GM10847 (cell line): ENCODE measurements at regions not wholly inside any gene's neighbourhood (a gene's known extent, or its start where the extent isn't known, plus 50 kb on each side); places are given as distances from the start of the nearest gene placed in this dataset.

ENCODE experiments used
- POLR2A ChIP-seq: IDR thresholded peaks from 2 replicates; pipeline ENCODE4 v1.6.1; 2011; ENCODE audit not compliant: insufficient read length; ENCODE audit errors: extremely low read depth

- no peak for TF ChIP-seq POLR2A
Measured at GRCh38 chr14:106209755-106210154, 683.4 kb downstream of the TMEM121 start.

DNA sequence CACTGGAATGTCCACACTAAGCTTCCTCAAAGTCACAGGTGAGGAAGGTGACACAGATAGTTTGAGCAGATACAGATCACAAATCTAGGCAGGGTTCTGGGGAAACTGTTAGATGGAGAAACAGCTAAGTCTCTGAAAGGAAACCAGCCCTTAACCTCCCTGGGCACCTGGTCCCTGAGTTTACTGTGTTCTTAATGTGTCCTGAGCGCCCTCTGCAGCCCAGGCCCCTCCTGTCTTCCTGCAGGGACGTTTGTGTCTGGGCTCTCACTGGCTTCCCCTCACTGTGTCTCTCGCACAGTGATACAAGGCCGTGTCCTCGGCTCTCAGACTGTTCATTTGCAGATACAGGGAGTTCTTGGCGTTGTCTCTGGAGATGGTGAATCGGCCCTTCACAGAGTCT is 684.3 kb downstream of the TMEM121 start:
- TF ChIP-seq POLR2A: no peak

DNA sequence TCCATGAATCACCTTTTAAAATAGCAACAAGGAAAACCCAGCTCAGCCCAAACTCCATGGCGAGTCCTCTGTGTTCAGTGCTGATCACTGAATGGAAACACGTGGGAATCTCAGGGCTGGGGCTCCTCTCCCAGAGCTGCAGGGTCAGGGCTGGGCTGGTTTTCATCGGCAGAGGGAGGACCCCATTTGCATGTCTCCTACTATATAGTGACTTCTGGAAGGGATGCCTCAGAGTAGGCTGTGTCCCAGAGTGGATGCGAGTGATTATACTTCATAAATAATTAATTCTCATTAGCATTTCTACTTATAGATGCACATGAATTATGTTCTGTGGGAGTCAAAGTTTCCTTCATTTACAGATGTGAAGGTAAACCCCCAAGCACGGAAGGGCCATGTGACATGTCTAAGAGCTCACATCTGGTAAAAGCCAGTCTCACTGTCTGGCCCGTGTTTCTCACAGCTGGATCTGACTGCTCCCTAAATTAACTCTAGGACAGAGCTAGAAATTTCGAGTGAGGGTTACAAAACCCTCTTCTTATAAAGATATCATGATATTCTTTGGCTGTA is 685.0 kb downstream of the TMEM121 start:
- no peak for TF ChIP-seq POLR2A

DNA sequence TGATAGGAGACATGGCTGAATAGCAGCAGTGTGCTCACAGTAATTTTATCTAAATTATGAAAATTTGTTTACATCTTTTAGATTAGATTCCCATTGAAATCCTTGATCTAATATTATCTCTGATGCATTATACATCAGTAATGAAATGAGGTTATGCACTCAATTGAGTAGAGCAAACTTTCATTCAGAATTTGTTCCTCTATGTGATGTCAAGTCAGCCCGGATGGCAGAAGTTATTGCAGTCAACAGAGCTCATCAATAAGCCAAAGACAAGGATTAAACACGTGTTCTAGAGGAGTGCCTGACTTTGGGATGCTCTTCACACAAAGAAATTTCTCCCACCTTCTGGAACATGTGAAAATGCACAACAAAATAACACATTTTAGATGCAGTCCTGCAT is 688.8 kb downstream of the TMEM121 start:
- TF ChIP-seq POLR2A: no peak

GRCh38 chr14:106216679-106217078 is 690.3 kb downstream of the TMEM121 start:
- TF ChIP-seq POLR2A: no peak

DNA sequence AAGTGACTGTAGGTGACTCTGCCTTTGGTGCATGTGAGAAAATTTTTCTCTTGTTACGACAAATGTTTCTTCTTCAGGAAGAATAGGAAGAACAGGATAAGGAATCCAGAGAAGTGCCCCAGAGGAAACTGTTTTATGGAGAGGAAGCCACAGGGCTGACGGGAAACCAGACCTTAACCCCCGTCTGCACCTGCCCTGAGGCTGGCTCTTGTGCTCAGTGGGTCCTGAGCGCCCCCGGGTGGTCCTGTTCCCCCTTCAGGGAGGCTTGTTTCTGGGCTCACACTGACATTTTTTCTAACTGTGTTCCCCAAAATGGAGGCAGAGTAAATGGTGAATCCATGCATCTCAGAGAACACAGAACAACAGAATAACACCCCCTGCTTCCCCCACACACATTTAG is 691.8 kb downstream of the TMEM121 start:
- no peak for TF ChIP-seq POLR2A

DNA sequence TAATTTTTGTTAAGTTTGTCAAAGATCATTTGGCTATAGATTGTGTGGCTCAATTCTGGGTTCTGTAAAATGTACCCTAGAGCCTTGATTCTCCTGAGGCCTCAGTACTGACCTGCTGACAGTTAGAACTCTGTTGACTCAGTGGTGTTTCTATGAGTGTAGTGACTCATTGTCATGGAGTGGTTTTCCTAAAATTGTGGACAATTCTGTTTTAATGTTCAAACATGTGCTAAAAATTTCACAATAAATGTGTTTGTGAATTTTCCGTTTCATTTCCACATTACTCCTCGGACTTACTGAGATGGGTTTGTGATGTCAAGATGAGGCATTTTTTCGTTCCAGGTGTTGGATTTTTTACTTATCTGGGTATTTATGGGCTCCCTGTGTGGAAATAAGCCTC is 695.9 kb downstream of the TMEM121 start:
- TF ChIP-seq POLR2A: no peak

DNA sequence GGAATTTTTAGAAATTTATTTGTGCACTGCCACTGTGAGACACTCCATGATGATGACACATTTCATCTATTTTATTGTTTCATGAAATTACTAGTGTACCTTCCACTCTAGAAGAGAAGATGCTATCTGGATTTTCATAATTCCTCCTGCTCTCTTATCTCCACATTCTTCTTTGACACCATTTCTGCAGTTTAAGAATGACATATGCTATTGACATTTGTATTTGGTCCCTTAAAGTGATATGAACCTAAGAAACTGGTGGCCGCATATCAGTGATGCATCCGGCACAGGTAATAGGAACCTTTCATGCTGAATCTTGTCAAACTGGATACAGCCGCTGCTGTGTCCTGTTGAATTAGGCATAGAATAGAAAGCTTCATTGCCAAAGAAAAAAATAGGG is 696.3 kb downstream of the TMEM121 start:
- TF ChIP-seq POLR2A: no peak

GRCh38 chr14:106227793-106228192 is 701.4 kb downstream of the TMEM121 start:
- TF ChIP-seq POLR2A: no peak

GRCh38 chr14:106228541-106229158 is 702.3 kb downstream of the TMEM121 start:
- no peak for TF ChIP-seq POLR2A

GRCh38 chr14:106230071-106230470 is 703.7 kb downstream of the TMEM121 start:
- TF ChIP-seq POLR2A: no peak

- no peak for TF ChIP-seq POLR2A
Measured at GRCh38 chr14:106235356-106236159, 709.2 kb downstream of the TMEM121 start.

GRCh38 chr14:106248321-106249192 is 722.2 kb downstream of the TMEM121 start:
- no peak for TF ChIP-seq POLR2A

GRCh38 chr14:106268013-106268727 is 741.8 kb downstream of the TMEM121 start:
- TF ChIP-seq POLR2A: no peak

GRCh38 chr14:106269029-106269428 is 742.6 kb downstream of the TMEM121 start:
- no peak for TF ChIP-seq POLR2A
